GM19468 (cell line): ENCODE measurements at regions not wholly inside any gene's neighbourhood (a gene's known extent, or its start where the extent isn't known, plus 50 kb on each side); places are given as distances from the start of the nearest gene placed in this dataset.
"Not testable (repeated sequence)": the region's sequence is repeated elsewhere in the genome, so short reads cannot be mapped to it uniquely, and the experiment has no call there.

Source experiments
- ATAC-seq: cut with Tn5 transposase; IDR thresholded peaks from one replicate; pipeline ENCODE4 v1.9.1; 2021; ENCODE audit warnings: mild to moderate bottlenecking, moderate library complexity, moderate number of reproducible peaks; ENCODE audit not compliant: unreplicated experiment; ENCODE audit errors: extremely low read depth

GRCh38 chr13:99687723-99688397, 186.6 kb downstream of the TM9SF2 start:
- ATAC-seq = no peak

GRCh38 chr13:99686944-99687411, 185.7 kb downstream of the TM9SF2 start:
- ATAC-seq = no peak

- ATAC-seq = no peak
Measured at GRCh38 chr13:99686157-99686572, 184.9 kb downstream of the TM9SF2 start.

- ATAC-seq = no peak
Measured at GRCh38 chr13:99681695-99682094, 180.4 kb downstream of the TM9SF2 start.

GRCh38 chr13:99677116-99677951, 176.1 kb downstream of the TM9SF2 start:
- ATAC-seq = no peak

- ATAC-seq = no peak
Measured at GRCh38 chr13:99671746-99672145, 170.5 kb downstream of the TM9SF2 start.

GRCh38 chr13:99669096-99669495, 167.8 kb downstream of the TM9SF2 start:
- ATAC-seq = not testable (repeated sequence)

- ATAC-seq = no peak
Measured at GRCh38 chr13:99666146-99666805, 165.0 kb downstream of the TM9SF2 start.

- ATAC-seq = no peak
Measured at GRCh38 chr13:99665711-99666110, 164.4 kb downstream of the TM9SF2 start.

- ATAC-seq = no peak
Measured at GRCh38 chr13:99663908-99664307, 162.6 kb downstream of the TM9SF2 start.

GRCh38 chr13:99663185-99663825, 162.0 kb downstream of the TM9SF2 start:
- no peak for ATAC-seq

GRCh38 chr13:99662678-99663077, 161.4 kb downstream of the TM9SF2 start:
- no peak for ATAC-seq

GRCh38 chr13:99661791-99662190, 160.5 kb downstream of the TM9SF2 start:
- no peak for ATAC-seq

- ATAC-seq = no peak
Measured at GRCh38 chr13:99659866-99660554, 158.7 kb downstream of the TM9SF2 start.

GRCh38 chr13:99659226-99659625, 158.0 kb downstream of the TM9SF2 start:
- ATAC-seq = no peak

- ATAC-seq = no peak
Measured at GRCh38 chr13:99658261-99658991, 157.2 kb downstream of the TM9SF2 start.

GRCh38 chr13:99657848-99658260, 156.6 kb downstream of the TM9SF2 start:
- no peak for ATAC-seq

GRCh38 chr13:99656844-99657381, 155.6 kb downstream of the TM9SF2 start:
- no peak for ATAC-seq
